Bronchial epithelial cell (primary cell): ENCODE measurements at regions not wholly inside any gene's neighbourhood (a gene's known extent, or its start where the extent isn't known, plus 50 kb on each side); places are given as distances from the start of the nearest gene placed in this dataset.

Experiments
- DNase-seq: peaks from one replicate; pipeline ENCODE4 v3.0.0-alpha.2; 2010; ENCODE audit warnings: low read depth
- FAIRE-seq: peaks from 2 replicates; lab custom pipeline; 2011; peaks lifted over from hg19 to GRCh38; lab: Jason Lieb, UNC
- H3K27me3 ChIP-seq: 2 replicates; pipeline ENCODE4 v1.5.1; 2011; ENCODE audit warnings: low read length; ENCODE audit not compliant: control insufficient read depth, insufficient read depth
- H3K36me3 ChIP-seq: 2 replicates; pipeline ENCODE4 v1.5.1; 2011; ENCODE audit warnings: low read length; ENCODE audit not compliant: control insufficient read depth, insufficient read depth
- H3K4me3 ChIP-seq: 2 replicates; pipeline ENCODE4 v1.5.1; 2011; ENCODE audit warnings: mild to moderate bottlenecking, low read depth, low read length, control low read depth
- TF ChIP-seq, protein P1 (sequence below): IDR thresholded peaks from 2 replicates; pipeline ENCODE4 v1.5.1; 2011; ENCODE audit warnings: mild to moderate bottlenecking, moderate library complexity, low read length, control low read depth, inconsistent platforms; ENCODE audit not compliant: insufficient read depth, severe bottlenecking

DNA sequence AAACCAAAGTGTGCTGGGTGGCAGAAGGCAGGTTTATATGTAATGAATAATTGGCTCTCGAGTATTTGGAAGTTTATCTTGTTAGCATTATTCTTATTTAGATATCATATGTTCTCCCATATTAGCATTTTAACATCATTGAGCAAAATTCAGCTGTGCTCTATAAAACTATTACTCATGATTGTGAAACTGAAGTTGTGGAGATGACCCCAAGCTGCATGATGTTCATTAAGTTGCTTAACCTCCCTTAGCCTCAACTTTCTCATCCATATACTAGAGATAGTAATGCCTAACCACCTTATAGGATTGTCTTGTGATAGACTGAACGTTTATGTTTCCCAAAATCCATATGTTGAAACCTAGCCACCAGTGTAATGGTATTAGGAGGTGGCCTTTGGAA is 346.3 kb downstream of the SATB2 start:
- no peak for FAIRE-seq
- Histone ChIP-seq H3K27me3 (no peaks in the 10 kb centered on the region), H3K36me3 (no peaks in the 10 kb centered on the region), H3K4me3 (no peak overlapping the region)
- TF ChIP-seq, protein P1, sequence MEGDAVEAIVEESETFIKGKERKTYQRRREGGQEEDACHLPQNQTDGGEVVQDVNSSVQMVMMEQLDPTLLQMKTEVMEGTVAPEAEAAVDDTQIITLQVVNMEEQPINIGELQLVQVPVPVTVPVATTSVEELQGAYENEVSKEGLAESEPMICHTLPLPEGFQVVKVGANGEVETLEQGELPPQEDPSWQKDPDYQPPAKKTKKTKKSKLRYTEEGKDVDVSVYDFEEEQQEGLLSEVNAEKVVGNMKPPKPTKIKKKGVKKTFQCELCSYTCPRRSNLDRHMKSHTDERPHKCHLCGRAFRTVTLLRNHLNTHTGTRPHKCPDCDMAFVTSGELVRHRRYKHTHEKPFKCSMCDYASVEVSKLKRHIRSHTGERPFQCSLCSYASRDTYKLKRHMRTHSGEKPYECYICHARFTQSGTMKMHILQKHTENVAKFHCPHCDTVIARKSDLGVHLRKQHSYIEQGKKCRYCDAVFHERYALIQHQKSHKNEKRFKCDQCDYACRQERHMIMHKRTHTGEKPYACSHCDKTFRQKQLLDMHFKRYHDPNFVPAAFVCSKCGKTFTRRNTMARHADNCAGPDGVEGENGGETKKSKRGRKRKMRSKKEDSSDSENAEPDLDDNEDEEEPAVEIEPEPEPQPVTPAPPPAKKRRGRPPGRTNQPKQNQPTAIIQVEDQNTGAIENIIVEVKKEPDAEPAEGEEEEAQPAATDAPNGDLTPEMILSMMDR = no peak
- DNase-seq = no peak

DNA sequence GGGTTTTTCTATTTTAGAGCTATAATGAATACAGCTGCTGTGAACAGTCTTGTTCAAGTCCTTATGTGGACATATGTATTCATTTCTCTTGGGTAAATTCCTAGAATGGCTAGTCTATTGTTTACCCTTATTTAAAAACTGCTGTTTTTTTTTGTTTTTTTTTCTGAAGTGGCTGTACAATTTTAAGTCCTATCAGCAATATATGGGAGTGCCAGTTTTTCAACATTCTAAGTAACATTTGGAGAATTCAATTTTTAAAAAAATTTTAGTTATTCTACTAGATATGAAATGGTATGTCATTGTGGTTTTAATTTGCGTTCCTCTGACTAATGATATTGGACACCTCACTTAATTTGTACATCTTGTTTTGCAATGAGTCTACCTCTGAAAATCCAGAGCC is 349.7 kb downstream of the SATB2 start:
- TF ChIP-seq, protein P1 = no peak
- no peaks in the 10 kb centered on the region for H3K36me3 ChIP-seq
- no peaks in the 10 kb centered on the region for H3K27me3 ChIP-seq
- H3K4me3 ChIP-seq = no peak overlapping the region
- FAIRE-seq (no peak), DNase-seq (no peak)

DNA sequence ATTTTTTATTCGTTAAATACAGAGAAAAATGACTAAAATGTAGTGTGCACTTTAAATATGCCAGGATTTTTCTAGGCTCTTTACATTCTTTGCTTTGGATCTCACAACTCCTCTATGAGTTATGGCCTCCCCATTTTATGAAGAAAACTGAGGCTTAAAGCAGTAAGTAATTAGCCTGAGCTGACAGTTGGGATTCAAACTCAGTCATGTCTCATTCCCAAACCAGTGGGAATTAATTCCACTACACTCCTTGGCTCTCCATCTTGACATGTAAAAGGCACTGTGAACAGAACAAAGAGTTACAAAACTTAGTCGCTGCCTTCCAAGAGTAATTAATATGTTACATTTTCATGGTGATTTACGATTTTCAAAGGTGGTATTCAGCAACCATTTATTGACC is 351.9 kb downstream of the SATB2 start:
- Histone ChIP-seq H3K36me3 (no peaks in the 10 kb centered on the region), H3K27me3 (no peaks in the 10 kb centered on the region), H3K4me3 (no peak overlapping the region)
- TF ChIP-seq, protein P1 = no peak
- DNase-seq (no peak), FAIRE-seq (no peak)

DNA sequence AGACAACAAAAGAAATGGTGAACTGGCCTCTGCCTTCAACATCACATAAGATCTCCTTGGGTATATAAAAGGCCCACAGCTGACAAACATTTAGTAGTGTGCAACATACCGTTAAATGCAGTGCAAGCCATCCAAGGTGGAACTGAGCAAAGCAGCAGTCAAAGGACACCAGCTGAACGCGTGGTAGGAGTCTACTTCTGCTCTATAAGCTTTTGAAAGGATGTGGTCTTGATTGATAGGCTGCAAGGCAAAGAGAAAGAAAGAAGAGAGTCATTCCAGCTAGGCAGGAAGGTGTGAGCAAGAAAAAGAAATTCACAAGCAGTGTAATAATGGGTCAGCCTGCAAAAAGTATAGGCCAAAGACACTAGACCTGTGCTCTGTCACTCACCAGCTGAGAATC is 356.3 kb downstream of the SATB2 start:
- H3K36me3 ChIP-seq = no peaks in the 10 kb centered on the region
- no peak overlapping the region for H3K4me3 ChIP-seq
- DNase-seq (no peak), FAIRE-seq (no peak)
- TF ChIP-seq, protein P1 = no peak
- H3K27me3 ChIP-seq = no peaks in the 10 kb centered on the region

DNA sequence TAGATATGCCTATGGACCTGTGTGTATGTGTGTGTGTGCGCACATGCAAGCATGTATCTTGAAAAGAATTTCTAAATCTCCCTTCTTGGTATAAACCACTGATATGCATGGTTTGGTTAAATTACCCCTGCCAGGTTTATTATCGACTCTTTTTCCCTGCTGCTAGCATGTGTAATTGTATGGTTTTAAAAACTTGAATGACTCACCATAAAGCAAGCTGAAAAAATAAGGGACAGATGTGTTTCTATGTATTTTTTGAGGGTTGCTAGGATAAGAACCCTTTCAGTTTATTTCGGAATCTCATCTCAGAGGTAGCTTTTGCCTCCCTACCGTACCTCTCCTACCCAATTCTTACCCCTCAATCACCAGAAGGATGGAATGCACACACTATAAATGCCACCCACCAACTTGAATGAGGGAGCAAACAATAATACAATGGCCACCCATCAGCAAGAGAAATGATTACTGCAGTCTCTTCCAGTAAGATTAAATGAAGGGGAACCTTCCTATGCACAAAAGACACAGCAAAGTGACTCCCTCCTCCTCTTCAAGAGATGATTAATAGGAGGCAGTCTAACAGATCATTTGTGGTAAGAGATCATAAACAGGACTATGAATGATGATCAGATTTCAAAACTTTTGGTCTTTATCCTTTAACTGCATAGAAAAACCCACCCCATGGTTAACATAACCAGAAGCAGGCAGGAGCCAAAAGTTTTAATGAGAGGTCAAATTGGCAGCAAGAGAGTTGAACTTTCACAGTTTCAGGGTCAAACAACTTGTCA is 357.2 kb downstream of the SATB2 start:
- TF ChIP-seq, protein P1 = no peak
- DNase-seq (no peak), FAIRE-seq (no peak)
- H3K27me3 ChIP-seq = no peaks in the 10 kb centered on the region
- H3K36me3 ChIP-seq = no peaks in the 10 kb centered on the region
- H3K4me3 ChIP-seq = no peak overlapping the region

DNA sequence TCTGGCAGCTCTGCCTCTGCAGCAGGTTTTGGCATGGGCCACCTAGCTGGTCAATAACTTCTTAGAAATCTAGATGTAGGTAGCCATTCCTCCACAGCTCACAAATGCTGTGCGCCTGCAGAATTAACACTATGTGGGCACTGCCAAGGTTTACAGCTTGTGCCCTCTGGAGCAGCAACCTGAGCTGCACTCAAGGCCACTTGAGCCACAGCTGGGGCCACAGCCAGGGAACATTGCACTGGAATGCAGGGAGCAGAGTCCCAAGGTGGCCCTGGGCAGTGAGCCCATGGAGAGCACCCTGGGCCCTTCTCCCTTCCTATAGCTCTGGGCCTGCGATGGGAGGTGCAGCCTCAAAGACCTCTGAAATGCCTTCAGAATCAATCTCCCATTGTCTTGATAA is 365.3 kb downstream of the SATB2 start:
- no peak for FAIRE-seq
- Histone ChIP-seq H3K4me3 (no peak overlapping the region), H3K27me3 (no peaks in the 10 kb centered on the region), H3K36me3 (no peaks in the 10 kb centered on the region)
- DNase-seq = no peak
- TF ChIP-seq, protein P1 = no peak
